T1000 (cell line): ENCODE measurements at regions not wholly inside any gene's neighbourhood (a gene's known extent, or its start where the extent isn't known, plus 50 kb on each side); places are given as distances from the start of the nearest gene placed in this dataset.
"Not testable (repeated sequence)": the region's sequence is repeated elsewhere in the genome, so short reads cannot be mapped to it uniquely, and the experiment has no call there.

ENCODE experiments used
- DNase-seq: peaks from one replicate; lab custom pipeline; 2025; ENCODE audit warnings: mixed read lengths; lab: John Stamatoyannopoulos, UW

- no peak for DNase-seq
These were observed 1302.1 kb upstream of the GJE1 start for GRCh38 chr6:140830666-140831065.

- no peak for DNase-seq
These were observed 1303.9 kb upstream of the GJE1 start for GRCh38 chr6:140828856-140829255.

GRCh38 chr6:140827593-140827992, 1305.1 kb upstream of the GJE1 start:
- DNase-seq: no peak

DNA sequence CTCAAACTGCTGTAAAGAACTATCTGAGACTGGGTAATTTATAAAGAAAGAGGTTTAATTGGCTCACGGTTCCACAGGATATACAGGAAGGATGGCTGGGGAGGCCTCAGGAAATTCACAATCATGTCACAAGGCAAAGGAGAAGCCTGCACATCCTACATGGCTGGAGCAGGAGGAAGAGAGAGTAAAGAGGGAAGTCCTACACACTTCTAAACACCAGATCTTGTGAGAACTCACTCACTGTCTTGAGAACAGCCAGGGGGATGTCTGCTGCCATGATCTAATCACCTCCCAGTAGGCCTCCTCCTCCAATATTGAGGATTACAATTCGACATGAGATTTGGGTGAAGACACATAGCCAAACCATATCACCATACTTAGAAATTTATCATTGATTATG, 1307.0 kb upstream of the GJE1 start:
- DNase-seq: no peak

GRCh38 chr6:140824595-140824994, 1308.1 kb upstream of the GJE1 start:
- no peak for DNase-seq

GRCh38 chr6:140821196-140821595, 1311.5 kb upstream of the GJE1 start:
- DNase-seq: no peak

GRCh38 chr6:140817176-140817575, 1315.5 kb upstream of the GJE1 start:
- no peak for DNase-seq

DNA sequence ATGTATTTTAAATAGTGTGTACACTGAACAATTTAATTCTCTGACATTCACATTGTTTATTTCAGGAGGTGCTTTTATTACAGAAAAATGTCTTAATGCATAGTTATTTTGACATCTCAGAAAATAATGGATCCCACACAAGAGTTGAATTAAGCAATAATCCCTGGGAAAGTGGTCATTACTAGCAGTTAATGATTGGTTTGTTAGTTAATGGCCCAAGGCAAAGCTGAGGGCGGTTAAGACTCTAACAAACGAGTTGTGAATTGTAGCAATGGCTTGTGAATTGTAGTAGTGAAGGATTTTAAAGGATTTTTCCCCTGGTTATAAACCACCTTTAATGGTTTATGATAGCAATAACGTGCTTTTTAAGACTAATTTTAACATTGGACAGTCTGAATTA, 1316.0 kb upstream of the GJE1 start:
- no peak for DNase-seq

DNA sequence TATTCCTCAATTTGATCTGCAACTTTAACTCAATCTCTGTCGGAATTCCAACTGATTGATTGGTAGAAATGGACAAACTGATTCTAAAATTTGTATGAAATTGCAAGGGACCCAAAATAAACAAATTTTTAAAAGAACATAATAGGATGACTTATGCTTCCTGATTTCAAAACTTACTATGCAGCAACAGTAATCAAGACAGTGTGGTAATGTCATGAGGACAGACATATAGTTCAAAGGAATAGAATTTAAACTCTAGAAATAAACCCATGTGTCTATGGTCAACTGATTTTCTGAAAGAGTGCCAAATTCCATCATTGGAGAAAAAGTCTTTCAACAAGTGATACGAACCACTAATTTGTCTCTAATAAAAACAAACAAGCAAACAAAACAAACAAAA, 1320.1 kb upstream of the GJE1 start:
- DNase-seq: no peak

DNA sequence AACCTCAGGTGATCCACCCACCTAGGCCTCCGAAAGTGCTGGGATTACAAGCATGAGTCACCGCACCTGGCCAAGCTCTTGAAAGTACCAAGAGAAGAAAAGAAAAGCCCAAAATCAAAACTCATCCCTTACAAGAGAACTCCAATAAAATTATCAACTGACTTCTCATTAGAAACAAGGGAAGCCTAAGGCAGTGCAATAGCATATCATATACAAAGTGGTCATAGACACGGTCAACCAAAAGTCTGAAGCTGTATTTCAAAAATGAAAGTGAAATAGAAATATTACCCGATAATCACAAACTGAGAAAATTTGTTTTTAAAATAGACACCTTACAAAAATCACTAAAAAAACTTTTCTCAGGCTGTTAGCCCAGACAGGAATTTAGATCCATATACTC, 1321.1 kb upstream of the GJE1 start:
- no peak for DNase-seq

GRCh38 chr6:140809694-140810101, 1323.0 kb upstream of the GJE1 start:
- no peak for DNase-seq

- no peak for DNase-seq
These were observed 1326.3 kb upstream of the GJE1 start for GRCh38 chr6:140806431-140806830.

GRCh38 chr6:140794544-140794943, 1338.2 kb upstream of the GJE1 start:
- no peak for DNase-seq

DNA sequence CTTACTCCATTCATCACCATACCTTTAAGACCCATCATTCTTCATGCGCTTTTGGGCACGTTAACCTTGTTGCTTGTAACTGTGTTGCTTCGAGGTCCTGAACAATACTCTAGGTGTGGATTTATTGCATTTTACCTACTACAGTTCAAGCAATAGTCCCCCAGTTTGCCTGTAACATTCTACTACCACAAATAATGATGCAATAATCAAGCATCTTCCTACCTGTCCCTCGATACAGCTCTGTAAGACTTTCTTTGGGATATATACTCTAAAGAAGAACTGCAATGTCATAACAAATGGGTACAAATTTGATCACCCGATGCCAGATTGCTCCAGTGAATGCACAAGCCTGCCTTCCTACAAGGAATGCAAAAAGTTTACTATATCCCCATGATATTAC, 1342.6 kb upstream of the GJE1 start:
- DNase-seq: no peak

DNA sequence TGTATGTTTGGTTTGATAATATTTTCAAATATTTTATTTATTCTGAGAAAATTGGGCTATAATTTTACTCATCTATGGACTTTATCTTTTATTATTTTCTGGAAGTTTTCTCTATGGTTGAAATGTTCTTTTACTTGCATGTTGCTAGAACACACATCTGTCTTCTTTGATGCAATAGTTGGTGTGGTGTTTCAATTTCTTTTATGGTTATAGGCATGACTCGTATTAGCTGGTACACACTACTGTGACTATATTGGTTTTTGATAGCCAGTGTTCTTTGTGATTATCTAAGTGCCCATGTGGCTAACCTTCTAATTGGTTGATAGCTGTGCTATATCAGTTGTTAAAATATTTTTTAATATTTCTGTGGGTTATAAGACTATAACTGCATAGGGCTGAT, 1343.3 kb upstream of the GJE1 start:
- no peak for DNase-seq

DNA sequence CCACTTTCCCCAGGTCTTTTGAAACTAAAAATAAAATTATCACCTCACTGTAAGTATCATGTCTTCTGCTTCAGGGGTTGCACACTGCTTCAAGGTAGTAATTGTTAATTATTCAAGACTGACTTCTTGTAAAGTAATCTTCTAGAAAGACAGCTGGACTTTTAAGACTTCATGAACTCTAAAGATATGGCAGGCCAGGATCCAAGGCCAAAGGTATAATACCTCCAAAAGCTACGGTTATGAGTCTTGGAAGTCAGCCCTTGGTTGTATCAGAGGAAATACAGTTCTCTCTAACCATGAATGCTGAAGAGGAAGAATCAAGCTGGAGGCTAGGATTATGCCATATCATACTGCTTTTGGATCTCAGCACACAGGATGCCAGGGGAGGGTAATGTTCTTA, 1346.8 kb upstream of the GJE1 start:
- no peak for DNase-seq

DNA sequence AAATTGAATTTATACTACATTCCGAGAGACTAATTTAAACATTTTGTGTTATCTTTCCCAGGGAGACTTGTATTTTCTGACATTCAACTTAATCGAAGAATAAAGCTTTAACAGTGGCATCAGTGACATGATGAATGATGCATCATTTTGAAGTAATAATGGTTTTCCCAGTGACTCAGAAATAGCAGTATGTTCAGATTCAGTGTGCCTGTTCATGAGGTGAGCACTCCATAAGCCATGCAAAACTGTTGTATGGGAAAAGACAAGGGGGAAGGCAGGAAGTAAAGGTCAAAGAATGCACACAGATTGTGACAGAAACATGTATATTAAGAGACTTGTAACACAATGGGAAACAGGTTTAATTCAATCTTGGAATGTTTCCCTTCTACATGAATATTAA, 1348.2 kb upstream of the GJE1 start:
- no peak for DNase-seq

DNA sequence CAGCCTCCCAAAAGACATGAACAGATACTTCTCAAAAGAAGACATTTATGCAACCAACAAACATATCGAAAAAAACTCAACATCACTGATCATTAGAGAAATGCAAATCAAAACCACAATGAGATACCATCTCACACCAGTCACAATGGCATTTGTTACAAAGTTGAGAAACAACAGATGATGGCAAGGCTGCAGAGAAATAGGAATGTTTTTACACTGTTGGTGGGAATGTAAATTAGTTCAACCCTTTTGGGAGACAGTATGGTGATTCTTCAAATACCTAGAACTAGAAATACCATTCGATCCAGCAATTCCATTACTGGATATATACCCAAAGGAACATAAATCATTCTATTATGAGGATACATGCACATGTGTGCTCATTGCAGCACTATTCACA, 1349.2 kb upstream of the GJE1 start:
- DNase-seq: not testable (repeated sequence)

GRCh38 chr6:140782941-140783340, 1349.8 kb upstream of the GJE1 start:
- no peak for DNase-seq

GRCh38 chr6:140779991-140780596, 1352.6 kb upstream of the GJE1 start:
- DNase-seq: no peak

GRCh38 chr6:140779341-140779740, 1353.4 kb upstream of the GJE1 start:
- DNase-seq: no peak

- no peak for DNase-seq
These were observed 1354.9 kb upstream of the GJE1 start for GRCh38 chr6:140777780-140778179.

- DNase-seq: no peak
These were observed 1357.7 kb upstream of the GJE1 start for GRCh38 chr6:140775061-140775460.

DNA sequence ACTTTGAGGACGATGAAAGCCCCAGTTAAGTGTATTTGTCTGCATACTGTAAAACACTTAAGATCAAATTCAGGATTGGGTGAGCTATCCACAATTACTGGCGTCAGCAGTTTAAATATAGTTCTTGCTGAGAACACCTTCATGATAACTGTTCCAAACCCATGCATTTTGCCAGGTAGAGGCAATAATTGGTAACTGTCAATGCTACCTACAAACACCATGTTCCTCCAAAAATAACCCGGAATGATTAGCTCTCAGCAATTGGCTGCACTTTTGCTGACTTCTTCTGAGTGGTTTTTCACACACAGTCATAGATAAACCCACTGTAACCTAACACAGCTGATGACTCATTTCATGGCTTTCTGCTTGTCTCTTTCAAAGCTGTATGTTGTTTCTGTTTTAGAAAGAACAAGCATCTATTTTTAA, 1358.6 kb upstream of the GJE1 start:
- DNase-seq: no peak

DNA sequence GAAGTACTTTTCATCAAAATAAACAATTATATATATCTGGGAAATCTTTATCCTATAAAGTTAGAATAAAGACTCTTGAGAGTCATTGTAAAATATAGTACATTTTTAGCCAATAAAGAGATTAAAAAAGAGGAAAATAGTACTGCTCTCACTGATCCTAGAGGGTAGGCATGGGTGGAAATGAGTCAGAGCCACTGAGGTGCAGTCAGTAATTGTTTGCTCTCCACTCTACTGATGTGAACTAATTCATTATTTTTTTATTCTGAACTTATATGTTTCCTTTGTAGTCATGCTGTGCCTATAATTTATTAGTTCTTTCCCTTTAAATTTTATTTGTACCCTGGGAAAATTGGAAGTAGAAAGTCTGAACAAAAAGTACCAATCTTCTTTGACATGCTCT, 1359.4 kb upstream of the GJE1 start:
- DNase-seq: no peak
